Transverse colon (tissue), 4 donors: ENCODE measurements at regions not wholly inside any gene's neighbourhood (a gene's known extent, or its start where the extent isn't known, plus 50 kb on each side); places are given as distances from the start of the nearest gene placed in this dataset.

Experiments
- DNase-seq: peaks from one replicate; pipeline ENCODE4 v3.0.0-alpha.2; 2019
- H3K27ac ChIP-seq, 4 donors: fragments of 200-600 bp; sonication (generic); 2 replicates each; pipeline ENCODE4 v1.5.1; 2016 to 2018; ENCODE audit warnings: inconsistent platforms in 4 of 4
- H3K27me3 ChIP-seq: fragments of 200-600 bp; sonication (generic); 2 replicates; pipeline ENCODE4 v1.5.1; 2017; ENCODE audit warnings: inconsistent platforms
- H3K36me3 ChIP-seq, 4 donors: fragments of 200-600 bp; sonication (generic); 2 replicates each; pipeline ENCODE4 v1.5.1; 2017 to 2019; ENCODE audit warnings: inconsistent platforms in 4 of 4
- H3K4me1 ChIP-seq, 4 donors: fragments of 200-600 bp; sonication (generic); 2 replicates each; pipeline ENCODE4 v1.5.1; 2017 to 2020; ENCODE audit warnings: inconsistent platforms in 4 of 4
- H3K4me3 ChIP-seq, 4 donors: fragments of 200-600 bp; sonication (generic); 1 replicate in 1 of 4; 2 replicates in 3 of 4; pipeline versions ENCODE4 v1.5.1 to v1.6.1; 2017 to 2019; ENCODE audit warnings: inconsistent platforms in 4 of 4
- H3K9me3 ChIP-seq, 2 donors: fragments of 200-600 bp; sonication (generic); 2 replicates each; pipeline ENCODE4 v1.5.1; 2017 to 2019; ENCODE audit warnings: inconsistent platforms in 2 of 2
- EP300 ChIP-seq: sonication (generic); formaldehyde crosslinking; IDR thresholded peaks from one replicate; pipeline ENCODE4 v1.6.1; 2017; ENCODE audit warnings: antibody characterized with exemption, low read depth
- POLR2A ChIP-seq: fragments of 450-650 bp; IDR thresholded peaks from one replicate; pipeline ENCODE4 v1.6.1; 2016; ENCODE audit warnings: antibody characterized with exemption, mild to moderate bottlenecking, moderate library complexity
- POLR2AphosphoS5 ChIP-seq, 3 donors: sonication (generic); formaldehyde crosslinking; IDR thresholded peaks; one replicate each; pipeline ENCODE4 v1.6.1; 2016; ENCODE audit warnings: antibody characterized with exemption in 3 of 3
- WGBS, 2 donors: methylation state at CpG; one replicate each; pipeline ENCODE4 v1.1.5; 2018; ENCODE audit warnings: low coverage in 1 of 2; 5-methylcytosine and 5-hydroxymethylcytosine counted together
- in situ Hi-C, 4 donors: fragments of 200-750 bp; cut with MboI; loops; one replicate each; pipeline versions ENCODE4 v1.15.0 to v1.15.1; 2017; ENCODE audit warnings: low sequenced_read_pairs in 3 of 4, low pct_ligation_motif_present in 1 of 4, low pct_unique_long_range_greater_than_20kb in 1 of 4
- intact Hi-C: fragments of 100-400 bp; cut with DNase I; formaldehyde crosslinking; loops from one replicate; pipeline ENCODE4 v1.15.1; 2023; ENCODE audit warnings: low total_unique reads
- TF ChIP-seq, protein P1 (sequence below), 5 experiments: fragments of 200-600 bp in 3 of 5; fragments of 450-650 bp in 2 of 5; sonication (generic) in 3 of 5; IDR thresholded peaks; 1 replicate in 2 of 5; 2 replicates in 3 of 5; pipeline ENCODE4 v1.5.1; 2016 to 2017; ENCODE audit warnings: antibody characterized with exemption in 5 of 5, inconsistent platforms in 3 of 5, mild to moderate bottlenecking in 2 of 5, moderate library complexity in 1 of 5

- in situ Hi-C loops = no loop called here
- WGBS, 2 donors = 85 to 100% methylated on average over 1 to 3 of the region's 3 CpGs
- DNase-seq = no peak
- no peaks in the 10 kb centered on the region for H3K9me3 ChIP-seq
- no peak overlapping the region for H3K27ac ChIP-seq
- intact Hi-C loops = no loop called here
- H3K4me3 ChIP-seq = no peak overlapping the region
- no peaks in the 10 kb centered on the region for H3K27me3 ChIP-seq
- TF ChIP-seq EP300 (no peak), POLR2A (no peak), POLR2AphosphoS5 (IDR thresholded peaks at IDR 0.05) (no peak)
- TF ChIP-seq, protein P1, sequence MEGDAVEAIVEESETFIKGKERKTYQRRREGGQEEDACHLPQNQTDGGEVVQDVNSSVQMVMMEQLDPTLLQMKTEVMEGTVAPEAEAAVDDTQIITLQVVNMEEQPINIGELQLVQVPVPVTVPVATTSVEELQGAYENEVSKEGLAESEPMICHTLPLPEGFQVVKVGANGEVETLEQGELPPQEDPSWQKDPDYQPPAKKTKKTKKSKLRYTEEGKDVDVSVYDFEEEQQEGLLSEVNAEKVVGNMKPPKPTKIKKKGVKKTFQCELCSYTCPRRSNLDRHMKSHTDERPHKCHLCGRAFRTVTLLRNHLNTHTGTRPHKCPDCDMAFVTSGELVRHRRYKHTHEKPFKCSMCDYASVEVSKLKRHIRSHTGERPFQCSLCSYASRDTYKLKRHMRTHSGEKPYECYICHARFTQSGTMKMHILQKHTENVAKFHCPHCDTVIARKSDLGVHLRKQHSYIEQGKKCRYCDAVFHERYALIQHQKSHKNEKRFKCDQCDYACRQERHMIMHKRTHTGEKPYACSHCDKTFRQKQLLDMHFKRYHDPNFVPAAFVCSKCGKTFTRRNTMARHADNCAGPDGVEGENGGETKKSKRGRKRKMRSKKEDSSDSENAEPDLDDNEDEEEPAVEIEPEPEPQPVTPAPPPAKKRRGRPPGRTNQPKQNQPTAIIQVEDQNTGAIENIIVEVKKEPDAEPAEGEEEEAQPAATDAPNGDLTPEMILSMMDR (IDR thresholded peaks at IDR 0.05) = no peak
- H3K4me1 ChIP-seq = no peaks in the 10 kb centered on the region
- H3K36me3 ChIP-seq = no peaks in the 10 kb centered on the region
Observed at GRCh38 chr2:88252111-88252510, 82.0 kb downstream of the THNSL2 start.

DNA sequence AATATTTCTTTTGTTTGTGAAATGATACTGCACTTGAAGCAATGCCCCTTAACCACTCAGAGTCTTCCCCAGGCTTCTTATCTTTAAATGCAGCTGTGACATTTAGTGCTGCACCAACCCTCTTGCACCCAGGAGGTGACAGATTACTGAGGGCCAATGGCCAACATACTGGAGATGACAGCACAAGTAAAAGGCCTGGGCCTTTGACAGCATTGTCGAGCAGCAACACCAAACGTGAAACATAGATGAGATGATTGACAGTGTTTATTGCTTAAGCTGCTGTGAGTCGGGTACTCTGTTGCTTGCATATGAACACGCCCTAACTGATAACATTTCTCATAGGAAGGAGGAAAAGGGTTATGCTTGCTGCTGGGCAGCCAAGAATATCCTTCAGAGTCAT, 80.3 kb downstream of the THNSL2 start:
- TF ChIP-seq, protein P1 (IDR thresholded peaks at IDR 0.05) = no peak
- TF ChIP-seq EP300 (no peak), POLR2A (no peak), POLR2AphosphoS5 (IDR thresholded peaks at IDR 0.05) (no peak)
- Histone ChIP-seq H3K9me3 (no peaks in the 10 kb centered on the region), H3K4me3 (no peak overlapping the region), H3K27ac (no peak overlapping the region), H3K4me1 (no peaks in the 10 kb centered on the region), H3K27me3 (no peaks in the 10 kb centered on the region), H3K36me3 (no peaks in the 10 kb centered on the region)
- in situ Hi-C loops (no loop called here), intact Hi-C loops (no loop called here)
- DNase-seq = no peak
- 34 to 49% methylated on average over 4 of the region's 4 CpGs for WGBS, 2 donors

DNA sequence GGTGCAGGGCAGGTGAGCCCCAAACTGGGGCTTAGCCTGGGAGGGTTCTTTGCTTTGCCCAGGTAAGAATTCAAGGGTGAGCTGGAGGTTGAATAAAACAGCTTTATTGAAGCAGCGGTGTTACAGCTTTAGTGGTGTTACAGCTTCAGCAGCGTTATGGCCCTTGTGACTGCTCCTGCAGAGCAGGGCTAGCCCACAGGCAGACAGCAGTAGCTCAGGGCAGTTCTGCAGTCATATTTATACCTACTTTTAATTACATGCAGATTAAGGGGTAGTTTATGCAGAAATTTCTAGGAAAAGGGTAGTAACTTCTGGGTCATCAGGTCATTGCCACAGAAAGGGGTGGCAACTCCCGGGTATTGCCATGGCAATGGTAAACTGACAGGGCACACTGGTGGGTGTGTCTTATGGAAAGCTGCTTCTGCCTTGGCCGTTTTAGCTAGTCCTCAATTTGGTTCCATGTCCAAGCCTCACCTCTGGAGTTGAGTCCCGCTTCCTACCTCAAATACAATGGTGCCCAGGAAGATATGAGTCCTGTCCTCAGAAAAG, 78.2 kb downstream of the THNSL2 start:
- WGBS, 2 donors = 61 to 100% methylated on average over 1 to 5 of the region's 5 CpGs

DNA sequence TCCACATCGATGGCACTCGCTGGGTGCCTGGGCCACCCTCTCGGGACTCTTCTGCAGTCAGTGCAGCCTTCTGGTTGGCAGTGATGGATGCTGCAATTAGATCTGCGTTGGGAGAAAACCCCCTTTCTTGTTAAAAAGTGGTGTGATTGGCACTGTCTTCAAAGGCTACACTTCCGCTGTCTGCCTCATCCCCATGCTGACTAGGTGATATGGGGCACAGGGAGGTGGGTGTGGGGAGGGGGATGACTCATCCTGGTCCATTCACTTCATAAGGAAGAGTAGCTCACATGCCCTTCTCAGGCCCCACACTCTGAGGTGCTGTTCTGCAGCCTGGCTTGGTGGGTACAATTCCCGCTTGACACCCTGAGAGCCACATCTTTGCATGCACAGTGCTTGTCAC, 77.4 kb downstream of the THNSL2 start:
- H3K4me1 ChIP-seq = no peaks in the 10 kb centered on the region
- 81% methylated on average over 6 of the region's 6 CpGs; no CpG with 5 or more reads in 1 of the 2 donors for WGBS, 2 donors
- no peak overlapping the region for H3K27ac ChIP-seq
- H3K27me3 ChIP-seq = no peaks in the 10 kb centered on the region
- in situ Hi-C loops (no loop called here), intact Hi-C loops (no loop called here)
- TF ChIP-seq EP300 (no peak), POLR2A (no peak), POLR2AphosphoS5 (IDR thresholded peaks at IDR 0.05) (no peak)
- TF ChIP-seq, protein P1 (IDR thresholded peaks at IDR 0.05) = no peak
- DNase-seq = no peak
- H3K36me3 ChIP-seq = no peaks in the 10 kb centered on the region
- no peaks in the 10 kb centered on the region for H3K9me3 ChIP-seq
- no peak overlapping the region for H3K4me3 ChIP-seq

More for the DNA sequence above, 78.2 kb downstream of the THNSL2 start:
- DNase-seq = no peak
- intact Hi-C loops = no loop called here
- no peaks in the 10 kb centered on the region for H3K4me1 ChIP-seq
- H3K36me3 ChIP-seq = no peaks in the 10 kb centered on the region
- TF ChIP-seq, protein P1 (IDR thresholded peaks at IDR 0.05) = no peak
- TF ChIP-seq POLR2A (no peak), EP300 (no peak), POLR2AphosphoS5 (IDR thresholded peaks at IDR 0.05) (no peak)
- in situ Hi-C loops = no loop called here
- no peaks in the 10 kb centered on the region for H3K9me3 ChIP-seq
- H3K27me3 ChIP-seq = no peaks in the 10 kb centered on the region
- no peak overlapping the region for H3K4me3 ChIP-seq
- no peak overlapping the region for H3K27ac ChIP-seq
